SJSA1 (cell line): ENCODE measurements at regions not wholly inside any gene's neighbourhood (a gene's known extent, or its start where the extent isn't known, plus 50 kb on each side); places are given as distances from the start of the nearest gene placed in this dataset.
A peak's percentile ranks its signal among the peaks of the same experiment; 100 is the strongest.

Experiments used
- DNase-seq, 2 experiments: peaks; one replicate each; pipeline ENCODE4 v3.0.0-alpha.2; 2015 to 2020; ENCODE audit warnings: low spot score in 2 of 2, low read depth in 1 of 2
- H3K27ac ChIP-seq: fragments of 250-450 bp; sonication (Bioruptor Pico); 2 replicates; pipeline ENCODE4 v1.5.1; 2020; ENCODE audit warnings: mild to moderate bottlenecking, moderate library complexity
- H3K27me3 ChIP-seq: fragments of 250-450 bp; sonication (Bioruptor Pico); replicated peaks from 2 replicates; pipeline ENCODE4 v1.5.1; 2020; ENCODE audit warnings: mild to moderate bottlenecking, moderate library complexity
- H3K36me3 ChIP-seq: fragments of 250-450 bp; sonication (Bioruptor Pico); 2 replicates; pipeline ENCODE4 v1.5.1; 2020; ENCODE audit warnings: mild to moderate bottlenecking
- H3K4me1 ChIP-seq: fragments of 250-450 bp; sonication (Bioruptor Pico); replicated peaks from 2 replicates; pipeline ENCODE4 v1.6.1; 2021; ENCODE audit warnings: mild to moderate bottlenecking
- H3K4me3 ChIP-seq: fragments of 250-450 bp; sonication (Bioruptor Pico); 2 replicates; pipeline ENCODE4 v1.5.1; 2020; ENCODE audit warnings: mild to moderate bottlenecking
- H3K9me3 ChIP-seq: fragments of 250-450 bp; sonication (Bioruptor Pico); replicated peaks from 2 replicates; pipeline ENCODE4 v1.5.1; 2020; ENCODE audit warnings: mild to moderate bottlenecking

GRCh38 chr5:68450245-68450852 is 234.8 kb downstream of the PIK3R1 start:
- no peak for DNase-seq
- no peaks in the 10 kb centered on the region for H3K4me1 ChIP-seq
- no peak overlapping the region for H3K27ac ChIP-seq
- H3K9me3 ChIP-seq: no peaks in the 10 kb centered on the region
- H3K27me3 ChIP-seq: no peaks in the 10 kb centered on the region
- H3K36me3 ChIP-seq: no peaks in the 10 kb centered on the region
- no peak overlapping the region for H3K4me3 ChIP-seq

- Histone ChIP-seq H3K9me3 (no peaks in the 10 kb centered on the region), H3K27me3 (no peaks in the 10 kb centered on the region), H3K36me3 (no peaks in the 10 kb centered on the region), H3K4me3 (no peak overlapping the region), H3K27ac (no peak overlapping the region), H3K4me1 (no peaks in the 10 kb centered on the region)
- DNase-seq: no peak
These were observed 236.7 kb downstream of the PIK3R1 start for GRCh38 chr5:68452286-68452685.

DNA sequence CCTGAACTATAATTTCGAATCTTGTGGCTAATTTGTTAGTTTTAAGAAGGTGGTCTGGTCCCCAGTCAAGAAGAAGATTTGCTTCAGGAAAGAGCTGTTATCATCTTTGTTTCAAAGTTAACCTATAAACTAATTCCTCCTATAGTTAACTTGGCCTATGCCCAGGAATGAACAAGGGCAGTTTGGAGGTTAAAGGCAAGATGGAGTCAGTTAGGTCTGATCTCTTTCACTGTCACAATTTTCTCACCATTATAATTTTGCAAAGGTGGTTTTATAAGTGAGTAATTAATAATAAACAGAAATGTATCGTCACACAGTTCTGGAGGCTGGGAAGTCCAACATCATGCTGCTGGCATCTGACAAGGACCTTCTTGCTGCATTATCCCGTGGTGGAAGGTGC is 238.6 kb downstream of the PIK3R1 start:
- H3K4me1 ChIP-seq: no peaks in the 10 kb centered on the region
- no peaks in the 10 kb centered on the region for H3K9me3 ChIP-seq
- H3K4me3 ChIP-seq: no peak overlapping the region
- no peaks in the 10 kb centered on the region for H3K27me3 ChIP-seq
- no peak for DNase-seq
- no peak overlapping the region for H3K27ac ChIP-seq
- no peaks in the 10 kb centered on the region for H3K36me3 ChIP-seq

- H3K4me3 ChIP-seq: no peak overlapping the region
- H3K27ac ChIP-seq: no peak overlapping the region
- H3K27me3 ChIP-seq: no peaks in the 10 kb centered on the region
- no peak for DNase-seq
- no peaks in the 10 kb centered on the region for H3K36me3 ChIP-seq
- H3K9me3 ChIP-seq: no peaks in the 10 kb centered on the region
- no peaks in the 10 kb centered on the region for H3K4me1 ChIP-seq
These were observed 239.2 kb downstream of the PIK3R1 start for GRCh38 chr5:68454766-68455165.

DNA sequence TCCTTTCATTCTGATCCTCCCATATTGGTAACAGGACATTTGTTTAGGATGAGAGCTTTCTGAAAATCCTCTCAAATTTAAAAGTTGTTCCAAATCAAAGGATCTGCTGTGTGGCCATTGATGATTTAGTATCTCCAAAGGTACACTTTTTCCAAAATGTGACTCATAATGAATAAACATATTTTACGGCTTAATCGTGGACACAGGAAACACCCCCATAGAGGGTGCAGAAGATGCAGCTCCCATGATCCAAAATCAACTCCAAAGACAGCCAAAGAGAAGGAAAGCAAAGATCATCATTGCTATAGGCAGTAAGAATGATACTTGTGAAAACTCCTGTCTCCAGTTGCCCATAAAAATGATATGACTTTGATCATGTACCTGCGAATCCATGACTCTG is 239.7 kb downstream of the PIK3R1 start:
- Histone ChIP-seq H3K4me1 (no peaks in the 10 kb centered on the region), H3K27ac (no peak overlapping the region), H3K36me3 (no peaks in the 10 kb centered on the region), H3K4me3 (no peak overlapping the region), H3K27me3 (no peaks in the 10 kb centered on the region), H3K9me3 (no peaks in the 10 kb centered on the region)
- no peak for DNase-seq

DNA sequence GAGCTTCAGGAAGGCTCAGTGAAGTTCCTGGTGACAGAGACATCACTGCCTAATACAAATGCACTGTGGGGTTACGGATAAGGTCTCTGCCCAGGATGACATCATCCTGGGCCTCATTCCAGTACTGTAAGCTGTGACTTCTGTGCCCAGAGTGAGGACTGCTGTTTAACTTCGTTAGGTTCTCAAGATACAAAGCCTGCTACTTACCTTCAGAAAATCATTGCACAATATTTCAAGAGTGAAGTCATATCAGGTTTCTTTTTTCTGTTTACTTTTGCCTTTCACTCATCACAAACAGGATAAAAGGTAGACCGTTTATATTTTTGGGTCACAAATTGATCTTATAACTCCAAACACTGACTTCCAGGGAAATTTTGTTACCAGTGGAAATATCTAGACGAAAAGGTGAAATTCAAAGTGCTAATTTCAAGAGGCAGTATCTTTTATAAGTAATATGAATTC is 241.2 kb downstream of the PIK3R1 start:
- Histone ChIP-seq H3K4me1 (no peaks in the 10 kb centered on the region), H3K4me3 (no peak overlapping the region), H3K27ac (no peak overlapping the region), H3K9me3 (no peaks in the 10 kb centered on the region), H3K36me3 (no peaks in the 10 kb centered on the region), H3K27me3 (no peaks in the 10 kb centered on the region)
- no peak for DNase-seq

DNA sequence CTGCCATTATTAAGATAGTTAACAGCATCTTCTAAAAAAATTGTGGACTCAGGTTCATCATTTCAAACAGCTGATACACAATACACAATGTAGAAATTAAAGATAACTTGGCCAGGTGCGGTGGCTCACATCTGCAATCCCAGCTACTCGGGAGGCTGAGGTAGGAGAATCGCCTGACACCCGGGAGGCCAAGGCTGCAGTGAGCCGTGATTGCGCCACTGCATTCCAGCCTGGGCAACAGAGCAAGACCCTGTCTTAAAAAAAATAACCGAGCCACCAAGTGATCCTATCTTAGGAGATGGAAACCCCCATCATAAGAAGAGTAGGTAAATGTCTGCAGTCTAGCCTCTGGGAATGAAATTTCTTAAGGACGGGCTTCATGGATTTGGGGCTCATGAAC is 241.7 kb downstream of the PIK3R1 start:
- no peak overlapping the region for H3K4me3 ChIP-seq
- no peaks in the 10 kb centered on the region for H3K4me1 ChIP-seq
- H3K9me3 ChIP-seq: no peaks in the 10 kb centered on the region
- no peaks in the 10 kb centered on the region for H3K27me3 ChIP-seq
- no peaks in the 10 kb centered on the region for H3K36me3 ChIP-seq
- no peak for DNase-seq
- no peak overlapping the region for H3K27ac ChIP-seq

DNA sequence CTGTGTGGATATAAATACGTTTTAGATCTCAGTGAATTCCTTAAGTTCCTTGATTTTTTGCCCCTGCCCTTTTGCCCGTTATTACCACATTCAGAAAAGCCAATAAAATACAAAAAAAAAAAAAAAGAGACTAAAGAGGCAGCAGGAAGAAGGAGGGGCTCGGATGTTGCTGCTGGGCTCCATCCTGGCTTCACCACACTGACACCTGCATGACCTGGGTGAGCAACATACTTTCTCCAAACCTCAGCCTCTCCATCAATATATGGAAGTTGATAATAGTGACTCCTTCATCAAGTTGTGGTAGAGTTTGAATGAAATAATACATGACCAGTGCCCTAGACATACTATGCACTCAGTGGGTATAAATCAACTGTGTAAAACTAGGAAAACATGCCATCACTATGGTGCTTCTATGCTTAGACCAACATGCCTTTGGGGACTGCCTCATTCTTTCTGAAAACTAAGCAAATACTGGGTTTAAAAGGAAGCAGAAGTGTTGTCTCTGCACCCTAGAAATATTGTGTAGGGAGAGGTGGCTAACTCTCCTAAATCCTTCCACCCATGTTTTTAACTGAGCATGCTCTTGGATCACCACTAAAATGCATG is 243.0 kb downstream of the PIK3R1 start:
- no peak for DNase-seq
- H3K4me3 ChIP-seq: no peak overlapping the region

GRCh38 chr5:68459093-68459809 is 243.7 kb downstream of the PIK3R1 start:
- Histone ChIP-seq H3K4me3 (no peak overlapping the region), H3K36me3 (no peaks in the 10 kb centered on the region), H3K27ac (no peak overlapping the region), H3K9me3 (no peaks in the 10 kb centered on the region), H3K27me3 (no peaks in the 10 kb centered on the region), H3K4me1 (no peaks in the 10 kb centered on the region)
- no peak for DNase-seq

More for the DNA sequence above, 243.0 kb downstream of the PIK3R1 start:
- Histone ChIP-seq H3K27me3 (no peaks in the 10 kb centered on the region), H3K36me3 (no peaks in the 10 kb centered on the region), H3K4me1 (no peaks in the 10 kb centered on the region), H3K9me3 (no peaks in the 10 kb centered on the region), H3K27ac (no peak overlapping the region)

DNA sequence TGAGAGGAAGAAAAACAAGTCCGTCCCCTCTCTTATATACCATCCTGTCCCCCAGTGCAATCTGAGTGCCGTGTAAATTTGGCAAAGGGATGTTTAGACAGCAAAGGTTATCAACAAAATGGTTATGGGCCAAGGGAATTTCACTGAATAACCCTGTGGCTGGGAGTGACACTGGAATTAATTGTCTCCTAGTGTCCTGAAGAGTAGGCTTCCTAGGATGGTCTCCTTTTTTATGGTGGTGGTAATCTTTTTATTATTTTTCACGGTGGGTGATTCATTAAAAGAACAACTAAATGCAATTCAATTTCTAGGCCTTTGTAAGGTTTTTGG is 244.2 kb downstream of the PIK3R1 start:
- H3K36me3 ChIP-seq: no peaks in the 10 kb centered on the region
- no peak overlapping the region for H3K4me3 ChIP-seq
- no peak for DNase-seq
- no peaks in the 10 kb centered on the region for H3K27me3 ChIP-seq
- H3K9me3 ChIP-seq: no peaks in the 10 kb centered on the region
- H3K27ac ChIP-seq: no peak overlapping the region
- H3K4me1 ChIP-seq: no peaks in the 10 kb centered on the region

GRCh38 chr5:68460147-68460798 is 244.7 kb downstream of the PIK3R1 start:
- H3K27me3 ChIP-seq: no peaks in the 10 kb centered on the region
- H3K27ac ChIP-seq: no peak overlapping the region
- H3K36me3 ChIP-seq: no peaks in the 10 kb centered on the region
- no peaks in the 10 kb centered on the region for H3K9me3 ChIP-seq
- peak in 1 of 2 experiments; percentile 40 for DNase-seq
- no peaks in the 10 kb centered on the region for H3K4me1 ChIP-seq
- no peak overlapping the region for H3K4me3 ChIP-seq

- no peak for DNase-seq
These were observed 248.1 kb downstream of the PIK3R1 start for GRCh38 chr5:68463606-68464005.

DNA sequence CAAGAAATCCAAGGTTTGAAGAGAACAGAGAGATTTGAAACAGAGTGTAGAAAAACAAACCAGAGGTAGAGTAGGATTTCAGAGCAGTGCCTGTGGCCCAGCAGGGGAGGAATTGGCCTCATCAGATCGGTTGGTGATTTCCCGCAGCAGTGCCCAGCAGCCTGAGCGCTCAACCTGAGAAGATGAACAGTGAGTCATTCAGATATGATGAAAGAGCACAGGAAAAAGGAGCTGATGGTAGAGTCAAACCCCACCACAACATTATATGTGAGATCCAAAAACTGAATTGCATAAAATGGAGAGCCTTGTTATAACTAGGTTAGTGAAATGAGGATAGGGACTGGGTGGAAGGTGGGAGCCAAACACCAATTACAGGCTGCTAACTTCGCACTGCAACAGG is 248.9 kb downstream of the PIK3R1 start:
- no peaks in the 10 kb centered on the region for H3K36me3 ChIP-seq
- H3K4me3 ChIP-seq: no peak overlapping the region
- no peak overlapping the region for H3K27ac ChIP-seq
- no peak for DNase-seq
- H3K4me1 ChIP-seq: no peaks in the 10 kb centered on the region
- H3K9me3 ChIP-seq: no peaks in the 10 kb centered on the region
- H3K27me3 ChIP-seq: no peaks in the 10 kb centered on the region

More at GRCh38 chr5:68463606-68464005, 248.1 kb downstream of the PIK3R1 start:
- Histone ChIP-seq H3K4me1 (no peaks in the 10 kb centered on the region), H3K27me3 (no peaks in the 10 kb centered on the region), H3K9me3 (no peaks in the 10 kb centered on the region), H3K27ac (no peak overlapping the region), H3K4me3 (no peak overlapping the region), H3K36me3 (no peaks in the 10 kb centered on the region)

DNA sequence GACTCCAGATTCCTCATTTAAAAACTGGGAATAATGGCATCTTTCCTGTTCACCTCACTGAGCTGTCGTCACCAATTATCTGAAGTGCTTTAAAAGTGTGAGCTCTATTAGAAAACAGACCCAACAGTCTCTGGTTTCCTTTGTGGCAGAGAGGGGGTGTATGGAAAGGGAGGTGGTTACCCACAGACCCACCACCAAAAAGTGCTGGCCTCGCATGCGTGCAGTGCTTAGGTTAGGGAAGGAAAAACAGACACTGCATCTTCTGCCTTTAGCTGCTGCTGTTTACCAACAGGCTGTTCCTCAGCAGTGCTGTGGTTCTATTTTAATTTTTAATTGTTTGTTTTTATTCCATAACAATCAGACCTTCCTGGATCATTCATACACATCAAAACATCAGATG is 249.6 kb downstream of the PIK3R1 start:
- DNase-seq: no peak
- H3K36me3 ChIP-seq: no peaks in the 10 kb centered on the region
- no peak overlapping the region for H3K27ac ChIP-seq
- no peaks in the 10 kb centered on the region for H3K4me1 ChIP-seq
- H3K4me3 ChIP-seq: no peak overlapping the region
- H3K9me3 ChIP-seq: no peaks in the 10 kb centered on the region
- no peaks in the 10 kb centered on the region for H3K27me3 ChIP-seq
